Uterus (tissue), 3 donors: ENCODE measurements at regions not wholly inside any gene's neighbourhood (a gene's known extent, or its start where the extent isn't known, plus 50 kb on each side); places are given as distances from the start of the nearest gene placed in this dataset.
"Not testable (repeated sequence)": the region's sequence is repeated elsewhere in the genome, so short reads cannot be mapped to it uniquely, and the experiment has no call there.

ENCODE experiments used
- DNase-seq, 2 donors: peaks; one replicate each; pipeline ENCODE4 v3.0.0-alpha.2; 2019 to 2020
- H3K27ac ChIP-seq, 2 donors: fragments of 200-600 bp; sonication (generic); 1 replicate in 1 of 2; 2 replicates in 1 of 2; pipeline ENCODE4 v1.5.1; 2016 to 2018
- H3K27me3 ChIP-seq, 2 donors: fragments of 200-600 bp; sonication (generic); one replicate each; pipeline ENCODE4 v1.5.1; 2018 to 2019; ENCODE audit warnings: control low read depth in 1 of 2
- H3K36me3 ChIP-seq, 2 donors: fragments of 200-600 bp; sonication (generic); one replicate each; pipeline ENCODE4 v1.5.1; 2019; ENCODE audit warnings: control low read depth in 1 of 2
- H3K4me1 ChIP-seq, 2 donors: fragments of 200-600 bp; sonication (generic); one replicate each; pipeline ENCODE4 v1.5.1; 2018 to 2019; ENCODE audit warnings: control low read depth in 1 of 2
- H3K4me3 ChIP-seq, 2 donors: fragments of 200-600 bp; sonication (generic); 1 replicate in 1 of 2; 2 replicates in 1 of 2; pipeline ENCODE4 v1.5.1; 2018 to 2019; ENCODE audit warnings: mild to moderate bottlenecking in 1 of 2
- H3K9me3 ChIP-seq, 2 donors: fragments of 200-600 bp; sonication (generic); one replicate each; pipeline ENCODE4 v1.5.1; 2019; ENCODE audit warnings: control low read depth in 1 of 2
- CTCF ChIP-seq, 4 experiments: fragments of 200-600 bp in 2 of 4; fragments of 450-650 bp in 2 of 4; sonication (generic) in 2 of 4; IDR thresholded peaks; one replicate each; pipeline ENCODE4 v1.5.1; 2016 to 2019; ENCODE audit warnings: antibody characterized with exemption in 4 of 4, mild to moderate bottlenecking in 2 of 4, moderate library complexity in 1 of 4
- POLR2A ChIP-seq, 2 donors: fragments of 450-650 bp; IDR thresholded peaks; one replicate each; pipeline ENCODE4 v1.6.1; 2016; ENCODE audit warnings: antibody characterized with exemption in 2 of 2, mild to moderate bottlenecking in 1 of 2, moderate library complexity in 1 of 2
- intact Hi-C: fragments of 100-400 bp; cut with DNase I; formaldehyde crosslinking; loops from one replicate; pipeline ENCODE4 v1.15.1; 2023; ENCODE audit warnings: low total_unique reads
- donor health status: DM: yes; HTN: yes; CAD: no.

- Histone ChIP-seq H3K27me3 (no peaks in the 10 kb centered on the region), H3K9me3 (no peaks in the 10 kb centered on the region), H3K4me1 (no peaks in the 10 kb centered on the region), H3K36me3 (no peaks in the 10 kb centered on the region), H3K4me3 (no peak overlapping the region), H3K27ac (no peak overlapping the region)
- intact Hi-C loops, result no loop called here
- DNase-seq, result no peak
- no peak for TF ChIP-seq POLR2A (IDR thresholded peaks at IDR 0.05)
- no peak for TF ChIP-seq CTCF (IDR thresholded peaks at IDR 0.05)
Observed at GRCh38 chr11:87639753-87640364, 535.4 kb downstream of the RAB38 start.

GRCh38 chr11:87635001-87635400 is 540.2 kb downstream of the RAB38 start:
- Histone ChIP-seq H3K27me3 (no peaks in the 10 kb centered on the region), H3K27ac (no peak overlapping the region), H3K4me3 (no peak overlapping the region), H3K36me3 (no peaks in the 10 kb centered on the region), H3K4me1 (no peaks in the 10 kb centered on the region), H3K9me3 (no peaks in the 10 kb centered on the region)
- intact Hi-C loops, result no loop called here
- no peak for DNase-seq
- TF ChIP-seq CTCF (IDR thresholded peaks at IDR 0.05) (no peak), POLR2A (IDR thresholded peaks at IDR 0.05) (no peak)

- TF ChIP-seq POLR2A (IDR thresholded peaks at IDR 0.05) (no peak), CTCF (IDR thresholded peaks at IDR 0.05) (no peak)
- H3K27ac ChIP-seq, result no peak overlapping the region
- no peak for DNase-seq
- H3K36me3 ChIP-seq, result no peaks in the 10 kb centered on the region
- H3K27me3 ChIP-seq, result no peaks in the 10 kb centered on the region
- no peaks in the 10 kb centered on the region for H3K4me1 ChIP-seq
- H3K4me3 ChIP-seq, result no peak overlapping the region
- no peaks in the 10 kb centered on the region for H3K9me3 ChIP-seq
- intact Hi-C loops, result no loop called here
Observed at GRCh38 chr11:87634331-87634730, 540.9 kb downstream of the RAB38 start.

GRCh38 chr11:87628957-87629356 is 546.3 kb downstream of the RAB38 start:
- DNase-seq, result no peak
- H3K27me3 ChIP-seq, result no peaks in the 10 kb centered on the region
- TF ChIP-seq CTCF (IDR thresholded peaks at IDR 0.05) (no peak), POLR2A (IDR thresholded peaks at IDR 0.05) (no peak)
- H3K36me3 ChIP-seq, result no peaks in the 10 kb centered on the region
- H3K9me3 ChIP-seq, result no peaks in the 10 kb centered on the region
- no peaks in the 10 kb centered on the region for H3K4me1 ChIP-seq
- intact Hi-C loops, result no loop called here
- H3K27ac ChIP-seq, result no peak overlapping the region
- H3K4me3 ChIP-seq, result no peak overlapping the region

- H3K27me3 ChIP-seq, result no peaks in the 10 kb centered on the region
- no peak for TF ChIP-seq CTCF (IDR thresholded peaks at IDR 0.05)
- H3K4me3 ChIP-seq, result no peak overlapping the region
- no peak for DNase-seq
- no peaks in the 10 kb centered on the region for H3K9me3 ChIP-seq
- H3K27ac ChIP-seq, result no peak overlapping the region
- H3K36me3 ChIP-seq, result no peaks in the 10 kb centered on the region
- no peaks in the 10 kb centered on the region for H3K4me1 ChIP-seq
- intact Hi-C loops, result no loop called here
Observed at GRCh38 chr11:87628026-87628580, 547.1 kb downstream of the RAB38 start.

- DNase-seq, result not testable (repeated sequence)
Observed at GRCh38 chr11:87623531-87624365, 551.5 kb downstream of the RAB38 start.

More at GRCh38 chr11:87623531-87624365, 551.5 kb downstream of the RAB38 start:
- H3K4me1 ChIP-seq, H3K9me3 ChIP-seq, H3K27me3 ChIP-seq, H3K36me3 ChIP-seq, H3K4me3 ChIP-seq, intact Hi-C loops, H3K27ac ChIP-seq: not testable (repeated sequence)
